GM13976 (cell line): ENCODE measurements at regions not wholly inside any gene's neighbourhood (a gene's known extent, or its start where the extent isn't known, plus 50 kb on each side); places are given as distances from the start of the nearest gene placed in this dataset.

Experiments used
- DNase-seq: peaks from one replicate; pipeline ENCODE4 v3.0.0; 2012; ENCODE audit warnings: low spot score
- CTCF ChIP-seq: IDR thresholded peaks from 2 replicates; pipeline ENCODE4 v1.5.1; 2012; ENCODE audit warnings: borderline replicate concordance, mild to moderate bottlenecking; ENCODE audit not compliant: insufficient read depth; ENCODE audit errors: extremely low read depth, missing control alignments, control extremely low read depth
- in situ Hi-C: fragments of 300-500 bp; cut with MboI; formaldehyde crosslinking; loops from one replicate; pipeline ENCODE4 v1.12.0; 2022; ENCODE audit warnings: low sequenced_read_pairs, mixed read lengths, inconsistent platforms; ENCODE audit not compliant: unreplicated experiment

- in situ Hi-C loops, result no loop called here
- TF ChIP-seq CTCF, result no peak
Measured at GRCh38 chr5:172550096-172550765, 90.8 kb upstream of the NEURL1B start.

GRCh38 chr5:172549696-172550095 is 91.4 kb upstream of the NEURL1B start:
- DNase-seq, result no peak
- TF ChIP-seq CTCF, result no peak
- in situ Hi-C loops, result no loop called here

More at GRCh38 chr5:172550096-172550765, 90.8 kb upstream of the NEURL1B start:
- DNase-seq, result no peak

- no peak for TF ChIP-seq CTCF
Measured at GRCh38 chr5:172548981-172549687, 91.9 kb upstream of the NEURL1B start.

GRCh38 chr5:172548311-172548731 is 92.7 kb upstream of the NEURL1B start:
- no peak for DNase-seq
- no peak for TF ChIP-seq CTCF
- in situ Hi-C loops, result no loop called here

More at GRCh38 chr5:172548981-172549687, 91.9 kb upstream of the NEURL1B start:
- in situ Hi-C loops, result no loop called here
- DNase-seq, result no peak

GRCh38 chr5:172546196-172546595 is 91.9 kb upstream of the SH3PXD2B start:
- no peak for DNase-seq
- in situ Hi-C loops, result no loop called here
- no peak for TF ChIP-seq CTCF

GRCh38 chr5:172545291-172545801 is 91.0 kb upstream of the SH3PXD2B start:
- in situ Hi-C loops, result no loop called here
- no peak for TF ChIP-seq CTCF
- no peak for DNase-seq
